H9 (cell line): ENCODE measurements at regions not wholly inside any gene's neighbourhood (a gene's known extent, or its start where the extent isn't known, plus 50 kb on each side); places are given as distances from the start of the nearest gene placed in this dataset.

Source experiments
- DNase-seq: peaks from one replicate; pipeline ENCODE4 v3.0.0-alpha.2; 2017
- H2AFZ ChIP-seq: one replicate; pipeline ENCODE4 v1.6.1; 2013; ENCODE audit warnings: mild to moderate bottlenecking, low read length, control low read depth, moderate library complexity
- H2AK5ac ChIP-seq: 2 replicates; pipeline ENCODE4 v1.6.1; 2013; ENCODE audit warnings: low read length, control low read depth, mixed read lengths; ENCODE audit not compliant: insufficient read length
- H2BK120ac ChIP-seq: one replicate; pipeline ENCODE4 v1.6.1; 2013; ENCODE audit warnings: low read depth, mild to moderate bottlenecking, low read length, control low read depth, inconsistent platforms; ENCODE audit not compliant: poor library complexity, severe bottlenecking
- H2BK12ac ChIP-seq: 2 replicates; pipeline ENCODE4 v1.6.1; 2013; ENCODE audit warnings: low read length, control low read depth, mixed read lengths, low read depth; ENCODE audit not compliant: insufficient read length
- H2BK15ac ChIP-seq: 2 replicates; pipeline ENCODE4 v1.6.1; 2013; ENCODE audit warnings: low read depth, low read length, control low read depth
- H2BK20ac ChIP-seq: one replicate; pipeline ENCODE4 v1.6.1; 2013; ENCODE audit warnings: low read depth, mild to moderate bottlenecking, low read length, control low read depth, inconsistent platforms; ENCODE audit not compliant: poor library complexity, severe bottlenecking
- H2BK5ac ChIP-seq: 2 replicates; pipeline ENCODE4 v1.6.1; 2013; ENCODE audit warnings: low read length, control low read depth, mixed read lengths; ENCODE audit not compliant: insufficient read length
- H3K14ac ChIP-seq: 2 replicates; pipeline ENCODE4 v1.6.1; 2013; ENCODE audit warnings: low read length, control low read depth; ENCODE audit not compliant: insufficient read depth
- H3K18ac ChIP-seq: 2 replicates; pipeline ENCODE4 v1.6.1; 2013; ENCODE audit warnings: low read depth, mild to moderate bottlenecking, mixed read lengths, low read length, control low read depth; ENCODE audit not compliant: insufficient read length
- H3K23ac ChIP-seq: 2 replicates; pipeline ENCODE4 v1.6.1; 2013; ENCODE audit warnings: low read length, control low read depth, mixed read lengths, low read depth; ENCODE audit not compliant: insufficient read length
- H3K23me2 ChIP-seq: 2 replicates; pipeline ENCODE4 v1.6.1; 2013; ENCODE audit warnings: low read depth, mild to moderate bottlenecking, mixed read lengths, low read length, control low read depth; ENCODE audit not compliant: insufficient read length, poor library complexity, severe bottlenecking
- H3K27ac ChIP-seq: 2 replicates; pipeline ENCODE4 v1.5.1; 2013; ENCODE audit warnings: low read length, control low read depth, mixed read lengths, low read depth; ENCODE audit not compliant: insufficient read length
- H3K27me3 ChIP-seq: 2 replicates; pipeline ENCODE4 v1.6.1; 2013; ENCODE audit warnings: low read length, control low read depth, inconsistent platforms; ENCODE audit not compliant: insufficient read depth
- H3K4ac ChIP-seq: 2 replicates; pipeline ENCODE4 v1.6.1; 2013; ENCODE audit warnings: low read depth, mild to moderate bottlenecking, control low read depth, inconsistent platforms, low read length, moderate library complexity
- H3K4me1 ChIP-seq: 2 replicates; pipeline ENCODE4 v1.6.1; 2013; ENCODE audit warnings: low read length, control low read depth, inconsistent platforms; ENCODE audit not compliant: insufficient read depth
- H3K4me2 ChIP-seq: 2 replicates; pipeline ENCODE4 v1.6.1; 2013; ENCODE audit warnings: low read length, control low read depth, mixed read lengths; ENCODE audit not compliant: insufficient read length, insufficient read depth
- H3K56ac ChIP-seq: 2 replicates; pipeline ENCODE4 v1.6.1; 2013; ENCODE audit warnings: low read depth, mild to moderate bottlenecking, mixed read lengths, low read length, control low read depth; ENCODE audit not compliant: insufficient read length
- H3K79me1 ChIP-seq: 2 replicates; pipeline ENCODE4 v1.6.1; 2013; ENCODE audit warnings: low read depth, mild to moderate bottlenecking, moderate library complexity, low read length, control low read depth, inconsistent platforms; ENCODE audit not compliant: insufficient read depth, poor library complexity, severe bottlenecking
- H3K79me2 ChIP-seq: 2 replicates; pipeline ENCODE4 v1.6.1; 2013; ENCODE audit warnings: low read length, control low read depth, inconsistent platforms; ENCODE audit not compliant: insufficient read depth
- H3K9ac ChIP-seq: 2 replicates; pipeline ENCODE4 v1.6.1; 2013; ENCODE audit warnings: low read length, control low read depth, mixed read lengths; ENCODE audit not compliant: insufficient read length; ENCODE audit errors: extremely low read depth
- H3K9me3 ChIP-seq: one replicate; pipeline ENCODE4 v1.6.1; 2013; ENCODE audit warnings: low read depth, low read length, inconsistent platforms; ENCODE audit not compliant: control insufficient read depth
- H3T11ph ChIP-seq: one replicate; pipeline ENCODE4 v1.6.1; 2013; ENCODE audit warnings: mild to moderate bottlenecking, low read length, control low read depth, inconsistent platforms
- H4K20me1 ChIP-seq: one replicate; pipeline ENCODE4 v1.6.1; 2013; ENCODE audit not compliant: control insufficient read depth, insufficient read length, insufficient read depth
- H4K5ac ChIP-seq: 2 replicates; pipeline ENCODE4 v1.6.1; 2013; ENCODE audit warnings: low read depth, mild to moderate bottlenecking, mixed read lengths, low read length, control low read depth; ENCODE audit not compliant: insufficient read length
- H4K8ac ChIP-seq: replicated peaks from 2 replicates; pipeline ENCODE4 v1.6.1; 2013; ENCODE audit warnings: low read length, control low read depth, mixed read lengths, low read depth; ENCODE audit not compliant: insufficient read length
- H4K91ac ChIP-seq: 2 replicates; pipeline ENCODE4 v1.6.1; 2013; ENCODE audit warnings: low read depth, mild to moderate bottlenecking, moderate library complexity, mixed read lengths, low read length, control low read depth; ENCODE audit not compliant: insufficient read length
- H3K27ac Mint-ChIP-seq, 3 experiments: 2 replicates in 2 of 3; 3 replicates in 1 of 3; pipeline ENCODE4 v1.8.0; 2020 to 2021; ENCODE audit warnings: mixed read lengths in 3 of 3, mild to moderate bottlenecking in 1 of 3, moderate library complexity in 1 of 3
- H3K27me3 Mint-ChIP-seq: 2 replicates; pipeline ENCODE4 v1.8.0; 2021; ENCODE audit warnings: low read depth, mild to moderate bottlenecking, moderate library complexity, mixed read lengths
- H3K36me3 Mint-ChIP-seq, 3 experiments: 2 replicates in 2 of 3; 3 replicates in 1 of 3; pipeline ENCODE4 v1.8.0; 2020 to 2021; ENCODE audit warnings: low read depth in 3 of 3, mixed read lengths in 3 of 3; ENCODE audit not compliant: insufficient read depth in 1 of 3
- H3K4me1 Mint-ChIP-seq, 2 experiments: 2 replicates each; pipeline ENCODE4 v1.8.0; 2020; ENCODE audit warnings: mixed read lengths in 2 of 2
- H3K4me3 Mint-ChIP-seq, 2 experiments: 2 replicates in 1 of 2; 3 replicates in 1 of 2; pipeline ENCODE4 v1.8.0; 2020 to 2021; ENCODE audit warnings: mild to moderate bottlenecking in 2 of 2, mixed read lengths in 2 of 2, moderate library complexity in 1 of 2
- H3K9me3 Mint-ChIP-seq, 2 experiments: 2 replicates in 1 of 2; 3 replicates in 1 of 2; pipeline ENCODE4 v1.8.0; 2020; ENCODE audit warnings: mild to moderate bottlenecking in 2 of 2, mixed read lengths in 2 of 2, moderate library complexity in 1 of 2
- WGBS: extraction: QIAGEN DNeasy Blood & Tissue Kit; methylation state at CpG from one replicate; pipeline ENCODE4 v1.1.7; 2013; ENCODE audit warnings: missing lambda C conversion rate, low lambda C conversion rate, mixed read lengths; ENCODE audit not compliant: insufficient read length; ENCODE audit errors: extremely low coverage; 5-methylcytosine and 5-hydroxymethylcytosine counted together
- TF ChIP-seq, protein P1 (sequence below): fragments of 200-600 bp; sonication (generic); conservative IDR thresholded peaks from 3 replicates; pipeline ENCODE4 v1.8.0; 2021; ENCODE audit warnings: antibody characterized with exemption, mild to moderate bottlenecking

DNA sequence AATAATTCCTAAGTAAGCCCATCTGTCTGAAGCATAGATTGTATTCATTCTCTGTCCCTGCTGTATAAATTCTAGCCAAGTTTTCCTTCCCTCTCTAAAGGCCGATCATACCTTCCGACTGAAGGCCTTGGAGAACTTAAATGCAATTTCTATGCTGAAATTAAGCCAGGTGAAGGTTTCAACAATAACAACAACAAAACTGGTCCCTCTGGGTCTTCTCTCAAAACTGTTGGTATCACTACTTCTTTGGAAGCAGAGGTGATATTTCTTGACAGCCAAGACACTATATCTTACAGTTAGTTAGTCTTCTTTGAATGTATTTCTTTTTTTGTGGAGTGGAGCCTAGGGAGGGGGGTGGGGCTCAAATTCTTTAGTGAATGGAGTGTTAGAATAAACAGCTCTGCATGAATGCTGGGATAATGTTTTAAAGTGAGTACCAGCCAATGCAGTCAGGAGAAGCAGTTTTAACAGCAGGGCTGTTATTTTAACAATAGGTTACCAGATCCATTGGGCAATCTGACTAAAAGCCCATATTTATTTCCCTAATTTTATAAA is 508.9 kb downstream of the EBF1 start:
- H3K4me1 ChIP-seq: peaks cover 14% of the 10 kb centered on the region
- no peak overlapping the region for H3K4me2 ChIP-seq
- no peak overlapping the region for H2BK12ac ChIP-seq
- H2BK20ac ChIP-seq: no peak overlapping the region
- no peak overlapping the region for H2AFZ ChIP-seq
- Mint-ChIP-seq H3K4me1 (peaks cover 18 to 25% of the 10 kb centered on the region in 2 experiments), H3K27ac (0 out of 7 replicates have a peak overlapping the region, but pooled peaks of 1 of the 3 experiments have one; percentile 19), H3K9me3 (peaks cover 2 to 3% of the 10 kb centered on the region in 2 experiments; a peak in 1 of 5 replicates), H3K36me3 (peaks cover 0 to 4% (median 2%) of the 10 kb centered on the region in 3 experiments; a peak in 3 of 7 replicates), H3K27me3 (no peaks in the 10 kb centered on the region), H3K4me3 (no peak overlapping the region)
- H3K79me2 ChIP-seq: no peaks in the 10 kb centered on the region
- H3K23ac ChIP-seq: no peak overlapping the region
- no peak overlapping the region for H3K14ac ChIP-seq
- H3K9me3 ChIP-seq: no peaks in the 10 kb centered on the region
- no peak overlapping the region for H4K8ac ChIP-seq
- no peaks in the 10 kb centered on the region for H3K23me2 ChIP-seq
- no peaks in the 10 kb centered on the region for H3K27me3 ChIP-seq
- TF ChIP-seq, protein P1, sequence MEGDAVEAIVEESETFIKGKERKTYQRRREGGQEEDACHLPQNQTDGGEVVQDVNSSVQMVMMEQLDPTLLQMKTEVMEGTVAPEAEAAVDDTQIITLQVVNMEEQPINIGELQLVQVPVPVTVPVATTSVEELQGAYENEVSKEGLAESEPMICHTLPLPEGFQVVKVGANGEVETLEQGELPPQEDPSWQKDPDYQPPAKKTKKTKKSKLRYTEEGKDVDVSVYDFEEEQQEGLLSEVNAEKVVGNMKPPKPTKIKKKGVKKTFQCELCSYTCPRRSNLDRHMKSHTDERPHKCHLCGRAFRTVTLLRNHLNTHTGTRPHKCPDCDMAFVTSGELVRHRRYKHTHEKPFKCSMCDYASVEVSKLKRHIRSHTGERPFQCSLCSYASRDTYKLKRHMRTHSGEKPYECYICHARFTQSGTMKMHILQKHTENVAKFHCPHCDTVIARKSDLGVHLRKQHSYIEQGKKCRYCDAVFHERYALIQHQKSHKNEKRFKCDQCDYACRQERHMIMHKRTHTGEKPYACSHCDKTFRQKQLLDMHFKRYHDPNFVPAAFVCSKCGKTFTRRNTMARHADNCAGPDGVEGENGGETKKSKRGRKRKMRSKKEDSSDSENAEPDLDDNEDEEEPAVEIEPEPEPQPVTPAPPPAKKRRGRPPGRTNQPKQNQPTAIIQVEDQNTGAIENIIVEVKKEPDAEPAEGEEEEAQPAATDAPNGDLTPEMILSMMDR: no peak
- H3K27ac ChIP-seq: no peak overlapping the region
- H3K79me1 ChIP-seq: no peaks in the 10 kb centered on the region
- no peak overlapping the region for H2AK5ac ChIP-seq
- H2BK120ac ChIP-seq: no peak overlapping the region
- H2BK5ac ChIP-seq: no peak overlapping the region
- no peak overlapping the region for H3K4ac ChIP-seq
- H4K91ac ChIP-seq: no peak overlapping the region
- DNase-seq: no peak
- no peak overlapping the region for H3T11ph ChIP-seq
- no peak overlapping the region for H3K18ac ChIP-seq
- H4K20me1 ChIP-seq: no peaks in the 10 kb centered on the region
- no peak overlapping the region for H3K56ac ChIP-seq
- no CpG with 5 or more reads among the region's 2 CpGs for WGBS
- H3K9ac ChIP-seq: no peak overlapping the region
- H2BK15ac ChIP-seq: no peak overlapping the region
- H4K5ac ChIP-seq: no peak overlapping the region
